Spleen (tissue), 7 donors: ENCODE measurements at regions not wholly inside any gene's neighbourhood (a gene's known extent, or its start where the extent isn't known, plus 50 kb on each side); places are given as distances from the start of the nearest gene placed in this dataset.

Experiments
- CTCF ChIP-seq, 11 experiments: fragments of 200-600 bp in 7 of 11; fragments of 450-650 bp in 4 of 11; sonication (generic) in 4 of 11; IDR thresholded peaks in 8 of 11; conservative IDR thresholded peaks in 3 of 11; 1 replicate in 7 of 11; 2 replicates in 4 of 11; pipeline versions ENCODE4 v1.4.0 to v1.8.0; 2016 to 2021; ENCODE audit warnings: antibody characterized with exemption in 11 of 11, inconsistent platforms in 4 of 11, mild to moderate bottlenecking in 1 of 11
- POLR2A ChIP-seq, 3 donors: fragments of 450-650 bp; IDR thresholded peaks; one replicate each; pipeline ENCODE4 v1.5.1; 2017; ENCODE audit warnings: antibody characterized with exemption in 3 of 3, mild to moderate bottlenecking in 1 of 3
- POLR2AphosphoS5 ChIP-seq, 3 donors: sonication (generic); formaldehyde crosslinking; IDR thresholded peaks; one replicate each; pipeline ENCODE4 v1.5.1; 2017; ENCODE audit warnings: antibody characterized with exemption in 3 of 3
- donor health status: DM: no; HTN: no; CAD: no; lungs with moderate emphysema.
- donor health status: DM: no; HTN: no; CAD: no.
- donor health status: DM: no; HTN: no; CAD: no.

GRCh38 chrX:148192547-148192946, 211.4 kb downstream of the FMR1NB start:
- no peak for TF ChIP-seq CTCF (IDR thresholded peaks at IDR 0.05 in 8 of 11, conservative IDR thresholded peaks at IDR 0.05 in 3 of 11)
- no peak for TF ChIP-seq POLR2AphosphoS5 (IDR thresholded peaks at IDR 0.05)
- no peak for TF ChIP-seq POLR2A (IDR thresholded peaks at IDR 0.05)
